HEK293 (cell line): ENCODE measurements at regions not wholly inside any gene's neighbourhood (a gene's known extent, or its start where the extent isn't known, plus 50 kb on each side); places are given as distances from the start of the nearest gene placed in this dataset.

Experiments
- CTCF ChIA-PET: fragments of 350-600 bp; formaldehyde crosslinking; extraction: SDS; loops from one replicate; lab custom pipeline; 2021; ENCODE audit warnings: antibody characterized with exemption; lab: Yijun Ruan, JAX
- POLR2A ChIA-PET: fragments of 300-600 bp; formaldehyde crosslinking; extraction: SDS; loops from one replicate; lab custom pipeline; 2020; ENCODE audit warnings: antibody characterized with exemption, inconsistent platforms; lab: Yijun Ruan, JAX
- H3K27ac ChIP-seq: fragments of 200-500 bp; sonication (Bioruptor generic); 2 replicates; pipeline ENCODE4 v1.5.1; 2014; ENCODE audit warnings: low read depth, low read length, control low read depth, inconsistent platforms; ENCODE audit errors: extremely low read depth
- H3K36me3 ChIP-seq, 2 experiments: fragments of 200-500 bp in 1 of 2; sonication (Bioruptor generic) in 1 of 2; 1 replicate in 1 of 2; 2 replicates in 1 of 2; pipeline ENCODE4 v1.5.1; 2014 to 2017; ENCODE audit warnings: inconsistent platforms in 2 of 2, low read length in 2 of 2; ENCODE audit not compliant: control insufficient read depth in 2 of 2, insufficient read depth in 1 of 2
- H3K4me1 ChIP-seq: fragments of 200-500 bp; sonication (Bioruptor generic); 2 replicates; pipeline ENCODE4 v1.5.1; 2014; ENCODE audit warnings: mild to moderate bottlenecking, low read length, inconsistent platforms; ENCODE audit not compliant: control insufficient read depth, insufficient read depth
- H3K4me3 ChIP-seq: 2 replicates; pipeline ENCODE4 v1.5.1; 2011; ENCODE audit warnings: low read depth, mild to moderate bottlenecking, control low read depth, low read length, moderate library complexity
- H3K9me3 ChIP-seq: fragments of 200-500 bp; sonication (Bioruptor generic); 2 replicates; pipeline ENCODE4 v1.5.1; 2014; ENCODE audit warnings: low read depth, low read length, inconsistent platforms; ENCODE audit not compliant: control insufficient read depth, insufficient read depth
- BCL11A ChIP-seq: fragments of 450-650 bp; formaldehyde crosslinking; IDR thresholded peaks from 2 replicates; pipeline ENCODE4 v1.5.1; 2016; ENCODE audit warnings: low read depth, missing biosample characterization, missing genetic modification characterization
- FEZF1 ChIP-seq: fragments of 450-650 bp; formaldehyde crosslinking; IDR thresholded peaks from 2 replicates; pipeline ENCODE4 v1.5.1; 2016; ENCODE audit warnings: missing biosample characterization, missing genetic modification characterization
- HOXD13 ChIP-seq: sonication (generic); formaldehyde crosslinking; IDR thresholded peaks from 2 replicates; pipeline ENCODE4 v1.8.0; 2022; ENCODE audit warnings: missing genetic modification reagents, borderline replicate concordance
- KLF10 ChIP-seq: fragments of 450-650 bp; IDR thresholded peaks from 2 replicates; pipeline ENCODE4 v1.5.1; 2018; ENCODE audit warnings: missing biosample characterization, mild to moderate bottlenecking, missing genetic modification characterization
- KLF8 ChIP-seq: fragments of 450-650 bp; formaldehyde crosslinking; IDR thresholded peaks from 2 replicates; pipeline ENCODE4 v1.5.1; 2016; ENCODE audit warnings: missing biosample characterization, missing genetic modification characterization
- PATZ1 ChIP-seq: fragments of 450-650 bp; formaldehyde crosslinking; IDR thresholded peaks from 2 replicates; pipeline ENCODE4 v1.5.1; 2016; ENCODE audit warnings: missing biosample characterization, missing genetic modification characterization
- ZBTB7A ChIP-seq: fragments of 450-650 bp; formaldehyde crosslinking; IDR thresholded peaks from 2 replicates; pipeline ENCODE4 v1.5.1; 2016; ENCODE audit warnings: low read depth, missing biosample characterization, missing genetic modification characterization
- ZFHX2 ChIP-seq: fragments of 450-650 bp; formaldehyde crosslinking; conservative IDR thresholded peaks from 2 replicates; pipeline ENCODE4 v1.5.1; 2016; ENCODE audit warnings: missing biosample characterization, missing genetic modification characterization
- ZNF16 ChIP-seq: fragments of 450-650 bp; formaldehyde crosslinking; IDR thresholded peaks from 2 replicates; pipeline ENCODE4 v1.5.1; 2016; ENCODE audit warnings: low read depth, missing biosample characterization, missing genetic modification characterization
- ZNF184 ChIP-seq: fragments of 450-650 bp; IDR thresholded peaks from 2 replicates; pipeline ENCODE4 v1.5.1; 2018; ENCODE audit warnings: missing biosample characterization, mild to moderate bottlenecking, missing genetic modification characterization
- ZNF2 ChIP-seq: fragments of 450-650 bp; formaldehyde crosslinking; IDR thresholded peaks from 2 replicates; pipeline ENCODE4 v1.5.1; 2016; ENCODE audit warnings: missing biosample characterization, missing genetic modification characterization
- ZNF221 ChIP-seq: fragments of 450-650 bp; formaldehyde crosslinking; IDR thresholded peaks from 2 replicates; pipeline ENCODE4 v1.5.1; 2017; ENCODE audit warnings: missing biosample characterization, missing genetic modification characterization, borderline replicate concordance
- ZNF311 ChIP-seq: fragments of 450-650 bp; formaldehyde crosslinking; IDR thresholded peaks from 2 replicates; pipeline ENCODE4 v1.5.1; 2017; ENCODE audit warnings: missing biosample characterization, missing genetic modification characterization, borderline replicate concordance
- ZNF354C ChIP-seq: fragments of 450-650 bp; formaldehyde crosslinking; IDR thresholded peaks from 2 replicates; pipeline ENCODE4 v1.5.1; 2016; ENCODE audit warnings: missing biosample characterization, missing genetic modification characterization, low read depth, borderline replicate concordance
- ZNF362 ChIP-seq: fragments of 450-650 bp; formaldehyde crosslinking; IDR thresholded peaks from 2 replicates; pipeline ENCODE4 v1.5.1; 2016; ENCODE audit warnings: missing biosample characterization, missing genetic modification characterization
- ZNF394 ChIP-seq: fragments of 450-650 bp; formaldehyde crosslinking; IDR thresholded peaks from 2 replicates; pipeline ENCODE4 v1.5.1; 2016; ENCODE audit warnings: missing biosample characterization, missing genetic modification characterization, mild to moderate bottlenecking, moderate library complexity, borderline replicate concordance
- ZNF426 ChIP-seq: fragments of 450-650 bp; formaldehyde crosslinking; IDR thresholded peaks from 2 replicates; pipeline ENCODE4 v1.5.1; 2017; ENCODE audit warnings: missing biosample characterization, missing genetic modification characterization, mild to moderate bottlenecking, inconsistent platforms, moderate library complexity
- ZNF521 ChIP-seq: fragments of 450-650 bp; formaldehyde crosslinking; IDR thresholded peaks from 2 replicates; pipeline ENCODE4 v1.5.1; 2017; ENCODE audit warnings: missing biosample characterization, mild to moderate bottlenecking, missing genetic modification characterization
- ZNF544 ChIP-seq: fragments of 450-650 bp; formaldehyde crosslinking; IDR thresholded peaks from 2 replicates; pipeline ENCODE4 v1.5.0; 2017; ENCODE audit warnings: missing biosample characterization, missing genetic modification characterization
- ZNF548 ChIP-seq: fragments of 450-650 bp; formaldehyde crosslinking; IDR thresholded peaks from 2 replicates; pipeline ENCODE4 v1.5.1; 2016; ENCODE audit warnings: missing biosample characterization, missing genetic modification characterization
- ZNF558 ChIP-seq: fragments of 450-650 bp; formaldehyde crosslinking; IDR thresholded peaks from 2 replicates; pipeline ENCODE4 v1.5.1; 2016; ENCODE audit warnings: missing biosample characterization, missing genetic modification characterization
- ZNF560 ChIP-seq: fragments of 450-650 bp; formaldehyde crosslinking; IDR thresholded peaks from 2 replicates; pipeline ENCODE4 v1.5.1; 2017; ENCODE audit warnings: missing biosample characterization, missing genetic modification characterization, borderline replicate concordance
- ZNF596 ChIP-seq: fragments of 450-650 bp; IDR thresholded peaks from 2 replicates; pipeline ENCODE4 v1.5.0; 2018; ENCODE audit warnings: missing biosample characterization, mild to moderate bottlenecking, missing genetic modification characterization, moderate library complexity
- ZNF654 ChIP-seq: fragments of 450-650 bp; formaldehyde crosslinking; IDR thresholded peaks from 2 replicates; pipeline ENCODE4 v1.5.1; 2016; ENCODE audit warnings: low read depth, missing biosample characterization, missing genetic modification characterization
- ZNF747 ChIP-seq: fragments of 450-650 bp; formaldehyde crosslinking; IDR thresholded peaks from 2 replicates; pipeline ENCODE4 v1.5.1; 2016; ENCODE audit warnings: missing biosample characterization, missing genetic modification characterization
- ZNF76 ChIP-seq: fragments of 450-650 bp; formaldehyde crosslinking; IDR thresholded peaks from 2 replicates; pipeline ENCODE4; 2016; ENCODE audit warnings: low read depth, missing biosample characterization, missing genetic modification characterization, borderline replicate concordance
- ZNF768 ChIP-seq: fragments of 450-650 bp; formaldehyde crosslinking; IDR thresholded peaks from 2 replicates; pipeline ENCODE4 v1.5.1; 2018; ENCODE audit warnings: missing biosample characterization, mild to moderate bottlenecking, missing genetic modification characterization
- ZNF776 ChIP-seq: fragments of 450-650 bp; formaldehyde crosslinking; IDR thresholded peaks from 2 replicates; pipeline ENCODE4 v1.5.0; 2017; ENCODE audit warnings: missing biosample characterization, missing genetic modification characterization, borderline replicate concordance
- ZNF777 ChIP-seq: fragments of 450-650 bp; formaldehyde crosslinking; IDR thresholded peaks from 2 replicates; pipeline ENCODE4 v1.5.1; 2017; ENCODE audit warnings: missing biosample characterization, missing genetic modification characterization, borderline replicate concordance

GRCh38 chr10:56823849-56824248 lies 462.8 kb upstream of the ZWINT start:
- H3K9me3 ChIP-seq: no peaks in the 10 kb centered on the region
- H3K4me3 ChIP-seq: no peak overlapping the region
- no peak overlapping the region for H3K27ac ChIP-seq
- no peak for TF ChIP-seq ZNF521
- TF ChIP-seq ZNF654: peak; percentile 38
- no peak for TF ChIP-seq BCL11A (tag by site-specific recombination)
- no peak for TF ChIP-seq ZNF558 (tag by site-specific recombination)
- no peak for TF ChIP-seq FEZF1 (tag by site-specific recombination)
- ChIA-PET POLR2A (no interaction called here), CTCF (interaction anchor here (0.6 to 1.0 kb wide), 4 partner anchors 10 to 1015 kb away, joined by 3 to 4 read pairs (median 4); no protein-coding TSS in a partner anchor)
- H3K4me1 ChIP-seq: no peaks in the 10 kb centered on the region
- H3K36me3 ChIP-seq: no peaks in the 10 kb centered on the region

- H3K4me3 ChIP-seq: no peak overlapping the region
- ChIA-PET POLR2A (no interaction called here), CTCF (interaction anchor here (0.7 kb wide), 1 partner anchor 144 kb away, joined by 3 read pairs; no protein-coding TSS in a partner anchor)
- H3K27ac ChIP-seq: no peak overlapping the region
- no peaks in the 10 kb centered on the region for H3K4me1 ChIP-seq
- TF ChIP-seq ZNF548 (tag by site-specific recombination) (no peak), ZFHX2 (tag by site-specific recombination) (no peak), ZNF747 (tag by site-specific recombination) (no peak), ZNF16 (tag by site-specific recombination) (no peak), ZNF184 (tag by site-specific recombination) (no peak), ZNF544 (tag by site-specific recombination) (no peak), ZNF2 (tag by site-specific recombination) (no peak), ZNF426 (tag by site-specific recombination) (no peak), ZNF596 (tag by site-specific recombination) (no peak), ZNF768 (no peak), ZNF560 (no peak), ZBTB7A (tag by site-specific recombination) (no peak), ZNF776 (no peak)
- no peaks in the 10 kb centered on the region for H3K36me3 ChIP-seq
- no peaks in the 10 kb centered on the region for H3K9me3 ChIP-seq
Observed at GRCh38 chr10:56805022-56805421, 444.0 kb upstream of the ZWINT start.

- POLR2A ChIA-PET: no interaction called here
- Histone ChIP-seq H3K4me1 (no peaks in the 10 kb centered on the region), H3K9me3 (no peaks in the 10 kb centered on the region), H3K27ac (no peak overlapping the region), H3K36me3 (no peaks in the 10 kb centered on the region), H3K4me3 (no peak overlapping the region)
- CTCF ChIA-PET: no interaction called here
- TF ChIP-seq ZNF777 (tag by site-specific recombination): no peak
Observed at GRCh38 chr10:56785292-56785691, 424.2 kb upstream of the ZWINT start.

- no peaks in the 10 kb centered on the region for H3K36me3 ChIP-seq
- no peaks in the 10 kb centered on the region for H3K4me1 ChIP-seq
- no peak overlapping the region for H3K27ac ChIP-seq
- ChIA-PET POLR2A (no interaction called here), CTCF (no interaction called here)
- no peaks in the 10 kb centered on the region for H3K9me3 ChIP-seq
- H3K4me3 ChIP-seq: no peak overlapping the region
- TF ChIP-seq ZNF76 (tag by site-specific recombination) (no peak), HOXD13 (no peak), KLF10 (no peak), ZNF394 (tag by site-specific recombination) (no peak), ZNF777 (tag by site-specific recombination) (no peak), ZNF221 (tag by site-specific recombination) (no peak), ZNF362 (tag by site-specific recombination) (no peak), ZNF311 (tag by site-specific recombination) (no peak), ZBTB7A (tag by site-specific recombination) (no peak), ZNF354C (tag by site-specific recombination) (no peak), KLF8 (tag by site-specific recombination) (no peak), PATZ1 (no peak)
Observed at GRCh38 chr10:56782503-56782902, 421.4 kb upstream of the ZWINT start.
